H4 (cell line): ENCODE measurements at regions not wholly inside any gene's neighbourhood (a gene's known extent, or its start where the extent isn't known, plus 50 kb on each side); places are given as distances from the start of the nearest gene placed in this dataset.

Experiments
- DNase-seq: peaks from one replicate; pipeline ENCODE4 v3.0.0-alpha.2; 2015; ENCODE audit warnings: low spot score

- DNase-seq = no peak
Observed at GRCh38 chr15:91555312-91555711, 298.2 kb upstream of the SLCO3A1 start.

GRCh38 chr15:91556926-91557325, 296.6 kb upstream of the SLCO3A1 start:
- DNase-seq = no peak

- no peak for DNase-seq
Observed at GRCh38 chr15:91559066-91559465, 294.4 kb upstream of the SLCO3A1 start.

GRCh38 chr15:91561371-91562100, 292.0 kb upstream of the SLCO3A1 start:
- peak; percentile 95 for DNase-seq

GRCh38 chr15:91562698-91563097, 290.8 kb upstream of the SLCO3A1 start:
- DNase-seq = no peak

GRCh38 chr15:91564631-91565030, 288.9 kb upstream of the SLCO3A1 start:
- DNase-seq = no peak

GRCh38 chr15:91566141-91566540, 287.4 kb upstream of the SLCO3A1 start:
- peak; percentile 21 for DNase-seq

GRCh38 chr15:91568036-91568435, 285.5 kb upstream of the SLCO3A1 start:
- no peak for DNase-seq

- peak; percentile 96 for DNase-seq
Observed at GRCh38 chr15:91572110-91572509, 281.4 kb upstream of the SLCO3A1 start.

GRCh38 chr15:91576096-91576495, 277.4 kb upstream of the SLCO3A1 start:
- no peak for DNase-seq

- no peak for DNase-seq
Observed at GRCh38 chr15:91578511-91578910, 275.0 kb upstream of the SLCO3A1 start.

- DNase-seq = no peak
Observed at GRCh38 chr15:91584895-91585294, 268.6 kb upstream of the SLCO3A1 start.

- DNase-seq = no peak
Observed at GRCh38 chr15:91586560-91586959, 266.9 kb upstream of the SLCO3A1 start.

GRCh38 chr15:91589360-91589759, 264.1 kb upstream of the SLCO3A1 start:
- no peak for DNase-seq

GRCh38 chr15:91592567-91592966, 260.9 kb upstream of the SLCO3A1 start:
- DNase-seq = no peak

GRCh38 chr15:91593067-91593466, 260.4 kb upstream of the SLCO3A1 start:
- peak; percentile 48 for DNase-seq

GRCh38 chr15:91593653-91594052, 259.9 kb upstream of the SLCO3A1 start:
- no peak for DNase-seq

GRCh38 chr15:91599261-91599660, 254.2 kb upstream of the SLCO3A1 start:
- DNase-seq = no peak

GRCh38 chr15:91603384-91604080, 250.0 kb upstream of the SLCO3A1 start:
- DNase-seq = no peak

GRCh38 chr15:91604122-91604521, 249.4 kb upstream of the SLCO3A1 start:
- DNase-seq = no peak

GRCh38 chr15:91605576-91605975, 247.9 kb upstream of the SLCO3A1 start:
- no peak for DNase-seq

GRCh38 chr15:91609231-91609630, 244.3 kb upstream of the SLCO3A1 start:
- DNase-seq = no peak

- DNase-seq = no peak
Observed at GRCh38 chr15:91609966-91610365, 243.5 kb upstream of the SLCO3A1 start.
